ENCODE measurements at regions not wholly inside any gene's neighbourhood (a gene's known extent, or its start where the extent isn't known, plus 50 kb on each side); places are given as distances from the start of the nearest gene placed in this dataset.

- TF ChIP-seq, protein P1, sequence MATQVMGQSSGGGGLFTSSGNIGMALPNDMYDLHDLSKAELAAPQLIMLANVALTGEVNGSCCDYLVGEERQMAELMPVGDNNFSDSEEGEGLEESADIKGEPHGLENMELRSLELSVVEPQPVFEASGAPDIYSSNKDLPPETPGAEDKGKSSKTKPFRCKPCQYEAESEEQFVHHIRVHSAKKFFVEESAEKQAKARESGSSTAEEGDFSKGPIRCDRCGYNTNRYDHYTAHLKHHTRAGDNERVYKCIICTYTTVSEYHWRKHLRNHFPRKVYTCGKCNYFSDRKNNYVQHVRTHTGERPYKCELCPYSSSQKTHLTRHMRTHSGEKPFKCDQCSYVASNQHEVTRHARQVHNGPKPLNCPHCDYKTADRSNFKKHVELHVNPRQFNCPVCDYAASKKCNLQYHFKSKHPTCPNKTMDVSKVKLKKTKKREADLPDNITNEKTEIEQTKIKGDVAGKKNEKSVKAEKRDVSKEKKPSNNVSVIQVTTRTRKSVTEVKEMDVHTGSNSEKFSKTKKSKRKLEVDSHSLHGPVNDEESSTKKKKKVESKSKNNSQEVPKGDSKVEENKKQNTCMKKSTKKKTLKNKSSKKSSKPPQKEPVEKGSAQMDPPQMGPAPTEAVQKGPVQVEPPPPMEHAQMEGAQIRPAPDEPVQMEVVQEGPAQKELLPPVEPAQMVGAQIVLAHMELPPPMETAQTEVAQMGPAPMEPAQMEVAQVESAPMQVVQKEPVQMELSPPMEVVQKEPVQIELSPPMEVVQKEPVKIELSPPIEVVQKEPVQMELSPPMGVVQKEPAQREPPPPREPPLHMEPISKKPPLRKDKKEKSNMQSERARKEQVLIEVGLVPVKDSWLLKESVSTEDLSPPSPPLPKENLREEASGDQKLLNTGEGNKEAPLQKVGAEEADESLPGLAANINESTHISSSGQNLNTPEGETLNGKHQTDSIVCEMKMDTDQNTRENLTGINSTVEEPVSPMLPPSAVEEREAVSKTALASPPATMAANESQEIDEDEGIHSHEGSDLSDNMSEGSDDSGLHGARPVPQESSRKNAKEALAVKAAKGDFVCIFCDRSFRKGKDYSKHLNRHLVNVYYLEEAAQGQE (IDR thresholded peaks at IDR 0.05; ENCODE audit: unreplicated experiment), result no peak
- TF ChIP-seq, protein P2, sequence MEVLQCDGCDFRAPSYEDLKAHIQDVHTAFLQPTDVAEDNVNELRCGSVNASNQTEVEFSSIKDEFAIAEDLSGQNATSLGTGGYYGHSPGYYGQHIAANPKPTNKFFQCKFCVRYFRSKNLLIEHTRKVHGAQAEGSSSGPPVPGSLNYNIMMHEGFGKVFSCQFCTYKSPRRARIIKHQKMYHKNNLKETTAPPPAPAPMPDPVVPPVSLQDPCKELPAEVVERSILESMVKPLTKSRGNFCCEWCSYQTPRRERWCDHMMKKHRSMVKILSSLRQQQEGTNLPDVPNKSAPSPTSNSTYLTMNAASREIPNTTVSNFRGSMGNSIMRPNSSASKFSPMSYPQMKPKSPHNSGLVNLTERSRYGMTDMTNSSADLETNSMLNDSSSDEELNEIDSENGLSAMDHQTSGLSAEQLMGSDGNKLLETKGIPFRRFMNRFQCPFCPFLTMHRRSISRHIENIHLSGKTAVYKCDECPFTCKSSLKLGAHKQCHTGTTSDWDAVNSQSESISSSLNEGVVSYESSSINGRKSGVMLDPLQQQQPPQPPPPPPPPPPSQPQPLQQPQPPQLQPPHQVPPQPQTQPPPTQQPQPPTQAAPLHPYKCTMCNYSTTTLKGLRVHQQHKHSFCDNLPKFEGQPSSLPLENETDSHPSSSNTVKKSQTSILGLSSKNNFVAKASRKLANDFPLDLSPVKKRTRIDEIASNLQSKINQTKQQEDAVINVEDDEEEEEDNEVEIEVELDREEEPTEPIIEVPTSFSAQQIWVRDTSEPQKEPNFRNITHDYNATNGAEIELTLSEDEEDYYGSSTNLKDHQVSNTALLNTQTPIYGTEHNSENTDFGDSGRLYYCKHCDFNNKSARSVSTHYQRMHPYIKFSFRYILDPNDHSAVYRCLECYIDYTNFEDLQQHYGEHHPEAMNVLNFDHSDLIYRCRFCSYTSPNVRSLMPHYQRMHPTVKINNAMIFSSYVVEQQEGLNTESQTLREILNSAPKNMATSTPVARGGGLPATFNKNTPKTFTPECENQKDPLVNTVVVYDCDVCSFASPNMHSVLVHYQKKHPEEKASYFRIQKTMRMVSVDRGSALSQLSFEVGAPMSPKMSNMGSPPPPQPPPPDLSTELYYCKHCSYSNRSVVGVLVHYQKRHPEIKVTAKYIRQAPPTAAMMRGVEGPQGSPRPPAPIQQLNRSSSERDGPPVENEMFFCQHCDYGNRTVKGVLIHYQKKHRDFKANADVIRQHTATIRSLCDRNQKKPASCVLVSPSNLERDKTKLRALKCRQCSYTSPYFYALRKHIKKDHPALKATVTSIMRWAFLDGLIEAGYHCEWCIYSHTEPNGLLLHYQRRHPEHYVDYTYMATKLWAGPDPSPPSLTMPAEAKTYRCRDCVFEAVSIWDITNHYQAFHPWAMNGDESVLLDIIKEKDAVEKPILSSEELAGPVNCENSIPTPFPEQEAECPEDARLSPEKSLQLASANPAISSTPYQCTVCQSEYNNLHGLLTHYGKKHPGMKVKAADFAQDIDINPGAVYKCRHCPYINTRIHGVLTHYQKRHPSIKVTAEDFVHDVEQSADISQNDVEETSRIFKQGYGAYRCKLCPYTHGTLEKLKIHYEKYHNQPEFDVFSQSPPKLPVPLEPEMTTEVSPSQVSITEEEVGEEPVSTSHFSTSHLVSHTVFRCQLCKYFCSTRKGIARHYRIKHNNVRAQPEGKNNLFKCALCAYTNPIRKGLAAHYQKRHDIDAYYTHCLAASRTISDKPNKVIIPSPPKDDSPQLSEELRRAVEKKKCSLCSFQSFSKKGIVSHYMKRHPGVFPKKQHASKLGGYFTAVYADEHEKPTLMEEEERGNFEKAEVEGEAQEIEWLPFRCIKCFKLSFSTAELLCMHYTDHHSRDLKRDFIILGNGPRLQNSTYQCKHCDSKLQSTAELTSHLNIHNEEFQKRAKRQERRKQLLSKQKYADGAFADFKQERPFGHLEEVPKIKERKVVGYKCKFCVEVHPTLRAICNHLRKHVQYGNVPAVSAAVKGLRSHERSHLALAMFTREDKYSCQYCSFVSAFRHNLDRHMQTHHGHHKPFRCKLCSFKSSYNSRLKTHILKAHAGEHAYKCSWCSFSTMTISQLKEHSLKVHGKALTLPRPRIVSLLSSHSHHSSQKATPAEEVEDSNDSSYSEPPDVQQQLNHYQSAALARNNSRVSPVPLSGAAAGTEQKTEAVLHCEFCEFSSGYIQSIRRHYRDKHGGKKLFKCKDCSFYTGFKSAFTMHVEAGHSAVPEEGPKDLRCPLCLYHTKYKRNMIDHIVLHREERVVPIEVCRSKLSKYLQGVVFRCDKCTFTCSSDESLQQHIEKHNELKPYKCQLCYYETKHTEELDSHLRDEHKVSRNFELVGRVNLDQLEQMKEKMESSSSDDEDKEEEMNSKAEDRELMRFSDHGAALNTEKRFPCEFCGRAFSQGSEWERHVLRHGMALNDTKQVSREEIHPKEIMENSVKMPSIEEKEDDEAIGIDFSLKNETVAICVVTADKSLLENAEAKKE (CRISPR knock-in tag; IDR thresholded peaks at IDR 0.05), result no peak
Measured at GRCh38 chr6:144722154-144722737, 437.1 kb downstream of the UTRN start (continued).

GRCh38 chr6:144722925-144723324, 437.8 kb downstream of the UTRN start:
- DNase-seq (ENCODE audit: low spot score), result no peak
- Histone ChIP-seq H3K4me2 (no peak overlapping the region), H4K20me1 (replicated peaks; ENCODE audit: insufficient read depth) (no peaks in the 10 kb centered on the region), H3K79me2 (replicated peaks; ENCODE audit: insufficient read depth) (no peaks in the 10 kb centered on the region), H3K27ac (ENCODE audit: low read depth) (no peak overlapping the region), H3K9me2 (ENCODE audit: insufficient read depth) (no peaks in the 10 kb centered on the region; the same call in 1 of the 2 replicates), H2AFZ (no peak overlapping the region), H3K36me3 (ENCODE audit: insufficient read depth) (no peaks in the 10 kb centered on the region), H3K4me1 (ENCODE audit: insufficient read depth) (peaks cover 14% of the 10 kb centered on the region), H3F3A (replicated peaks; ENCODE audit: low read depth) (no peaks in the 10 kb centered on the region), H3K4me3 (no peak overlapping the region), H3K27me3 (ENCODE audit: insufficient read depth) (no peaks in the 10 kb centered on the region)
- Mint-ChIP-seq H3K27ac (no peak overlapping the region), H3K4me1 (peaks cover 12% of the 10 kb centered on the region), H3K9me3 (no peaks in the 10 kb centered on the region; the same call in 2 of the 3 replicates), H3K4me3 (no peak overlapping the region), H3K36me3 (ENCODE audit: low read depth) (peaks cover 2% of the 10 kb centered on the region; the same call in 1 of the 3 replicates), H3K27me3 (ENCODE audit: insufficient read depth, low read depth, poor library complexity) (peaks cover 2% of the 10 kb centered on the region)
- no peak for ATAC-seq
- TF ChIP-seq, protein P3, sequence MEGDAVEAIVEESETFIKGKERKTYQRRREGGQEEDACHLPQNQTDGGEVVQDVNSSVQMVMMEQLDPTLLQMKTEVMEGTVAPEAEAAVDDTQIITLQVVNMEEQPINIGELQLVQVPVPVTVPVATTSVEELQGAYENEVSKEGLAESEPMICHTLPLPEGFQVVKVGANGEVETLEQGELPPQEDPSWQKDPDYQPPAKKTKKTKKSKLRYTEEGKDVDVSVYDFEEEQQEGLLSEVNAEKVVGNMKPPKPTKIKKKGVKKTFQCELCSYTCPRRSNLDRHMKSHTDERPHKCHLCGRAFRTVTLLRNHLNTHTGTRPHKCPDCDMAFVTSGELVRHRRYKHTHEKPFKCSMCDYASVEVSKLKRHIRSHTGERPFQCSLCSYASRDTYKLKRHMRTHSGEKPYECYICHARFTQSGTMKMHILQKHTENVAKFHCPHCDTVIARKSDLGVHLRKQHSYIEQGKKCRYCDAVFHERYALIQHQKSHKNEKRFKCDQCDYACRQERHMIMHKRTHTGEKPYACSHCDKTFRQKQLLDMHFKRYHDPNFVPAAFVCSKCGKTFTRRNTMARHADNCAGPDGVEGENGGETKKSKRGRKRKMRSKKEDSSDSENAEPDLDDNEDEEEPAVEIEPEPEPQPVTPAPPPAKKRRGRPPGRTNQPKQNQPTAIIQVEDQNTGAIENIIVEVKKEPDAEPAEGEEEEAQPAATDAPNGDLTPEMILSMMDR (conservative IDR thresholded peaks at IDR 0.05; ENCODE audit: low read depth in 2 of 2), result no peak
- no peak for TF ChIP-seq ZNF114 (CRISPR knock-in tag; IDR thresholded peaks at IDR 0.05)
- TF ChIP-seq JUNB (IDR thresholded peaks at IDR 0.05; ENCODE audit: unreplicated experiment), result no peak

Measured in GM23338 (cell line).